Peyer's patch (tissue), 4 donors: ENCODE measurements at regions not wholly inside any gene's neighbourhood (a gene's known extent, or its start where the extent isn't known, plus 50 kb on each side); places are given as distances from the start of the nearest gene placed in this dataset.
A peak's percentile ranks its signal among the peaks of the same experiment; 100 is the strongest.

ENCODE experiments used
- DNase-seq, 3 donors: peaks; one replicate each; pipeline ENCODE4 v3.0.0-alpha.2; 2017 to 2019
- H3K27ac ChIP-seq, 4 donors: fragments of 200-600 bp; sonication (generic); one replicate each; pipeline ENCODE4 v1.5.1; 2016 to 2019
- H3K27me3 ChIP-seq, 2 donors: fragments of 200-600 bp; sonication (generic); one replicate each; pipeline ENCODE4 v1.5.1; 2019
- H3K36me3 ChIP-seq, 3 donors: fragments of 200-600 bp; sonication (generic); one replicate each; pipeline ENCODE4 v1.5.1; 2016 to 2019
- H3K4me1 ChIP-seq, 4 donors: fragments of 200-600 bp; sonication (generic); one replicate each; pipeline ENCODE4 v1.5.1; 2016 to 2019
- H3K4me3 ChIP-seq, 4 donors: fragments of 200-600 bp; sonication (generic); 1 replicate in 3 of 4; 2 replicates in 1 of 4; pipeline ENCODE4 v1.5.1; 2016 to 2019; ENCODE audit warnings: mild to moderate bottlenecking in 1 of 4
- H3K9me3 ChIP-seq, 4 donors: fragments of 200-600 bp; sonication (generic); one replicate each; pipeline ENCODE4 v1.5.1; 2016 to 2019; ENCODE audit warnings: mild to moderate bottlenecking in 1 of 4
- POLR2A ChIP-seq, 2 donors: fragments of 450-650 bp; IDR thresholded peaks; one replicate each; pipeline ENCODE4 v1.5.1; 2017; ENCODE audit warnings: antibody characterized with exemption in 2 of 2, mild to moderate bottlenecking in 2 of 2, moderate library complexity in 2 of 2
- TF ChIP-seq, protein P1 (sequence below), 6 experiments: fragments of 450-650 bp in 4 of 6; fragments of 200-600 bp in 2 of 6; sonication (generic) in 1 of 6; IDR thresholded peaks; one replicate each; pipeline ENCODE4 v1.5.1; 2017 to 2019; ENCODE audit warnings: antibody characterized with exemption in 6 of 6, mild to moderate bottlenecking in 3 of 6, moderate library complexity in 1 of 6

- Histone ChIP-seq H3K27me3 (no peaks in the 10 kb centered on the region), H3K4me3 (no peak overlapping the region), H3K9me3 (no peaks in the 10 kb centered on the region), H3K36me3 (no peaks in the 10 kb centered on the region), H3K27ac (no peak overlapping the region), H3K4me1 (no peaks in the 10 kb centered on the region)
- TF ChIP-seq, protein P1, sequence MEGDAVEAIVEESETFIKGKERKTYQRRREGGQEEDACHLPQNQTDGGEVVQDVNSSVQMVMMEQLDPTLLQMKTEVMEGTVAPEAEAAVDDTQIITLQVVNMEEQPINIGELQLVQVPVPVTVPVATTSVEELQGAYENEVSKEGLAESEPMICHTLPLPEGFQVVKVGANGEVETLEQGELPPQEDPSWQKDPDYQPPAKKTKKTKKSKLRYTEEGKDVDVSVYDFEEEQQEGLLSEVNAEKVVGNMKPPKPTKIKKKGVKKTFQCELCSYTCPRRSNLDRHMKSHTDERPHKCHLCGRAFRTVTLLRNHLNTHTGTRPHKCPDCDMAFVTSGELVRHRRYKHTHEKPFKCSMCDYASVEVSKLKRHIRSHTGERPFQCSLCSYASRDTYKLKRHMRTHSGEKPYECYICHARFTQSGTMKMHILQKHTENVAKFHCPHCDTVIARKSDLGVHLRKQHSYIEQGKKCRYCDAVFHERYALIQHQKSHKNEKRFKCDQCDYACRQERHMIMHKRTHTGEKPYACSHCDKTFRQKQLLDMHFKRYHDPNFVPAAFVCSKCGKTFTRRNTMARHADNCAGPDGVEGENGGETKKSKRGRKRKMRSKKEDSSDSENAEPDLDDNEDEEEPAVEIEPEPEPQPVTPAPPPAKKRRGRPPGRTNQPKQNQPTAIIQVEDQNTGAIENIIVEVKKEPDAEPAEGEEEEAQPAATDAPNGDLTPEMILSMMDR (IDR thresholded peaks at IDR 0.05), result no peak
- TF ChIP-seq POLR2A (IDR thresholded peaks at IDR 0.05), result no peak
- no peak for DNase-seq
These were observed 178.5 kb downstream of the PAPSS1 start for GRCh38 chr4:107541511-107541910.

DNA sequence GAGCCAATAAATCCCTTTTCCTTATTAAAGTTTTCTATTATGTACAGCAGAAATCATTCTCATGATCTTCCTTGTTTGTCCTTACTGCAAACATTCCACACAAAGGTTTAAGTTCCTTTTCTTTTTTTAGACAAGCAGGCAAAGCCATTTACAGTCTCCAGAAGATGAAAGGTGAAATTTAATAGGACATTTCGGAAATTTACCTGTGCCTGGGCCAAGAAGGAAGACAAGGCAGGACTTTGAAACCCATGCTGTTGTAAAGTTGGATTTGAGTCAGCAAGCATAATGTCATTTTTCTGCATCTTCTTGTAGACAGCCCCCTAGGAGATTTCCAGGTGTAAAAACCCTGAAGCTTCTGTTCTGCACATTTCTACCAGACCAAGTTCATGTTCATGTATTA lies 188.1 kb downstream of the PAPSS1 start:
- Histone ChIP-seq H3K36me3 (no peaks in the 10 kb centered on the region), H3K27me3 (no peaks in the 10 kb centered on the region), H3K9me3 (no peaks in the 10 kb centered on the region), H3K4me1 (no peaks in the 10 kb centered on the region), H3K4me3 (no peak overlapping the region), H3K27ac (no peak overlapping the region)
- no peak for DNase-seq
- TF ChIP-seq POLR2A (IDR thresholded peaks at IDR 0.05), result no peak
- TF ChIP-seq, protein P1 (IDR thresholded peaks at IDR 0.05), result no peak

GRCh38 chr4:107520368-107520767 lies 199.7 kb downstream of the PAPSS1 start:
- Histone ChIP-seq H3K9me3 (no peaks in the 10 kb centered on the region), H3K36me3 (no peaks in the 10 kb centered on the region), H3K4me3 (no peak overlapping the region), H3K27me3 (no peaks in the 10 kb centered on the region), H3K4me1 (no peaks in the 10 kb centered on the region), H3K27ac (no peak overlapping the region)
- no peak for TF ChIP-seq POLR2A (IDR thresholded peaks at IDR 0.05)
- TF ChIP-seq, protein P1 (IDR thresholded peaks at IDR 0.05), result no peak
- DNase-seq, result no peak

DNA sequence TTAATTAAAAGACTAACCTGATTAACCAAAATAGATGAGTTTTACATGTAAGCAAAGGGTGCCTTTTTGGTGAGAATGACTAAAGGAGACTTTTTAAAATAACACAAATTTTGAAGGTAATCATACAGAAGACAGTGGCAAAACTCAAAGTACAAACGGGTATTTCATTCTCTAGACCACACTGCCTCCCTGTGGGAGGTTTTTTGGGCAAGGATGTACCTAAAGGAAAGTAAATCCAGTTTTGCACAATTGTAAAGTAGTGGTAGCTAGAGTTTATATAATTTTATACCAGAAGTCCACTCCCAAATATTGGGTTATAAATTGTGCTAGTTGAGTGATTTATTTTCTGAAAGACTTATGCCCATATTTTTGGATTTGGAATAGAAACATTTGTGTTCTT lies 201.0 kb downstream of the PAPSS1 start:
- no peak overlapping the region for H3K4me3 ChIP-seq
- H3K4me1 ChIP-seq, result no peaks in the 10 kb centered on the region
- no peaks in the 10 kb centered on the region for H3K27me3 ChIP-seq
- TF ChIP-seq, protein P1 (IDR thresholded peaks at IDR 0.05), result peak in 2 of 6 experiments; percentile 7 to 14
- TF ChIP-seq POLR2A (IDR thresholded peaks at IDR 0.05), result no peak
- H3K27ac ChIP-seq, result no peak overlapping the region
- H3K9me3 ChIP-seq, result no peaks in the 10 kb centered on the region
- no peaks in the 10 kb centered on the region for H3K36me3 ChIP-seq
- no peak for DNase-seq

- H3K9me3 ChIP-seq, result no peaks in the 10 kb centered on the region
- H3K4me1 ChIP-seq, result no peaks in the 10 kb centered on the region
- DNase-seq, result no peak
- H3K36me3 ChIP-seq, result no peaks in the 10 kb centered on the region
- H3K27ac ChIP-seq, result no peak overlapping the region
- no peak overlapping the region for H3K4me3 ChIP-seq
- H3K27me3 ChIP-seq, result no peaks in the 10 kb centered on the region
- TF ChIP-seq POLR2A (IDR thresholded peaks at IDR 0.05), result no peak
- TF ChIP-seq, protein P1 (IDR thresholded peaks at IDR 0.05), result no peak
These were observed 202.0 kb downstream of the PAPSS1 start for GRCh38 chr4:107518076-107518475.

- Histone ChIP-seq H3K9me3 (no peaks in the 10 kb centered on the region), H3K27ac (no peak overlapping the region), H3K4me3 (no peak overlapping the region), H3K36me3 (no peaks in the 10 kb centered on the region), H3K4me1 (no peaks in the 10 kb centered on the region), H3K27me3 (no peaks in the 10 kb centered on the region)
- DNase-seq, result no peak
- TF ChIP-seq POLR2A (IDR thresholded peaks at IDR 0.05), result no peak
- TF ChIP-seq, protein P1 (IDR thresholded peaks at IDR 0.05), result no peak
These were observed 207.5 kb downstream of the PAPSS1 start for GRCh38 chr4:107512549-107512948.
